T-helper 1 cell (primary cell): ENCODE measurements at regions not wholly inside any gene's neighbourhood (a gene's known extent, or its start where the extent isn't known, plus 50 kb on each side); places are given as distances from the start of the nearest gene placed in this dataset.
"Not testable (repeated sequence)": the region's sequence is repeated elsewhere in the genome, so short reads cannot be mapped to it uniquely, and the experiment has no call there.

Source experiments
- DNase-seq, 5 donors: peaks; one replicate each; pipeline ENCODE4 v3.0.0-alpha.2; 2012 to 2020

- no peak for DNase-seq
Observed at GRCh38 chr2:595141-595815, 81.9 kb downstream of the TMEM18 start.

- no peak for DNase-seq
Observed at GRCh38 chr2:594297-594949, 82.8 kb downstream of the TMEM18 start.

GRCh38 chr2:593356-594026 is 83.7 kb downstream of the TMEM18 start:
- DNase-seq, result no peak

- no peak for DNase-seq
Observed at GRCh38 chr2:592737-593136, 84.5 kb downstream of the TMEM18 start.

GRCh38 chr2:590214-591175 is 86.7 kb downstream of the TMEM18 start:
- no peak for DNase-seq

GRCh38 chr2:589281-590130 is 87.7 kb downstream of the TMEM18 start:
- DNase-seq, result no peak

- no peak for DNase-seq
Observed at GRCh38 chr2:588074-588645, 89.0 kb downstream of the TMEM18 start.

- DNase-seq, result no peak
Observed at GRCh38 chr2:587087-587960, 89.9 kb downstream of the TMEM18 start.

GRCh38 chr2:586641-587076 is 90.5 kb downstream of the TMEM18 start:
- no peak for DNase-seq

- peak in 3 of 5 donors; percentile 7 to 33 (median 21) for DNase-seq
Observed at GRCh38 chr2:584863-585823, 92.1 kb downstream of the TMEM18 start.

- no peak for DNase-seq
Observed at GRCh38 chr2:583666-584065, 93.5 kb downstream of the TMEM18 start.

- no peak for DNase-seq
Observed at GRCh38 chr2:582792-583528, 94.2 kb downstream of the TMEM18 start.

- not testable (repeated sequence) for DNase-seq
Observed at GRCh38 chr2:582289-582688, 94.9 kb downstream of the TMEM18 start.

GRCh38 chr2:579961-580360 is 97.2 kb downstream of the TMEM18 start:
- DNase-seq, result no peak

- no peak for DNase-seq
Observed at GRCh38 chr2:579351-579886, 97.8 kb downstream of the TMEM18 start.

- no peak for DNase-seq
Observed at GRCh38 chr2:576292-576691, 100.9 kb downstream of the TMEM18 start.

- no peak for DNase-seq
Observed at GRCh38 chr2:575727-576236, 101.4 kb downstream of the TMEM18 start.
